CD4-positive, alpha-beta T cell treated with Interleukin-4 for 4 hours (primary cell): ENCODE measurements at regions not wholly inside any gene's neighbourhood (a gene's known extent, or its start where the extent isn't known, plus 50 kb on each side); places are given as distances from the start of the nearest gene placed in this dataset.

Experiments
- DNase-seq: peaks from one replicate; pipeline ENCODE4 v3.0.0-alpha.2; 2020

DNA sequence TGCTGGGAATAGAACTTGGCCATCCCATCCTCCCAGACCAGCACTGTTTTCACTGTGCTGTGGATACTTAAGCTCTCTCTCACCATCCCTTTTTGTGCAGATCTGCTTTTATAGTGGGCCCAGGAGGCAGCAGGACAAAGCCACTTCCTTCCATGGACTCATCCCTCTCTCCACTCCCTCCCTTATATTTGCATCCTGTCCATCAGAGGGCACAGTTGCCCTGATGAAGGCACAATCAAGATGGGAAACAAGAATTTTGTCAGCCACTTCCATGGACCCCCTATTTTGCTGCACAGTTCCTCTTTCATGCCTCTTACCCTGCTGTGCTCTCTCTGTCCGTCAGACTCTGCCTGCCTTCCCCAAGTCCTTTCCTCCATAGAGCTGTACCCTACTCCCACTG, 338.7 kb downstream of the HRH4 start:
- DNase-seq: no peak

GRCh38 chr18:24799720-24800119, 339.3 kb downstream of the HRH4 start:
- DNase-seq: no peak

- DNase-seq: no peak
Observed at GRCh38 chr18:24801001-24801400, 340.6 kb downstream of the HRH4 start.

DNA sequence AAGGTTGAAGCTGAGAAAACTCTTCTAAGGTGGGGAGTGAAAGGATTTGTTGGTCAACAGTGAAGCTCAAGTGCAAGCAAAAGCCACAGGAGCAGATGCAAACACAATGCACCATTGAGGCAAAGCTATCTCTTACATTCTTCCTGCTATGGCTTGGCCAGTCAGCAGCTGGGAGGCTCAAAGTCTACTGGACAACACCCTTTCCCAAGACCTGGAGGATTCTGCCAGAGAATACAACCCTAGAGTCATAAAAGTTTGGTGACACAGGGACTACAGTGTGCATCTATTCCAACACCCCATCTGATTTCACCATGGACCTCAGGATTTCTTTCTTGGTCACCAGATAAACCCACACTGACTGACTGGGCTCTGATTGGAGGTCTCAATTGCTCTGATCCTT, 342.0 kb downstream of the HRH4 start:
- DNase-seq: no peak

DNA sequence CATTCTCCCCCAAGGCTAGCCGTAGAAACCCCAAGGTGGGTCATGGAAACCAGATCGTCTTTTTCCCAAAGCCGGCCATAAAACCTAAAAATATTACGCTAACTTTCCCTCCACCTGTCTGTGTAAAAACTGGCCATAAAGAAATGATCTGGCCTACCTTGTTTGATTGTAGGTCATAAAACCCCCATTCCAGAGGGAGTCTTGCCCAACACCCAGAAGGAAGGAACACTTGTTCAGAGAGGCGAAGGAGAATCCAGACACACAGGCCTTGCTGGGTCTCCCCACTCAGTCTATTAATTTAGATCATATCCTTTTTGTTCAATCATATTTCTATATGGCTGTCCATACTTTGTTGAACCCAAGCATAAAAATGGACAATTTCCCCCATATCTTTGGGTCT, 344.7 kb downstream of the HRH4 start:
- DNase-seq: no peak

DNA sequence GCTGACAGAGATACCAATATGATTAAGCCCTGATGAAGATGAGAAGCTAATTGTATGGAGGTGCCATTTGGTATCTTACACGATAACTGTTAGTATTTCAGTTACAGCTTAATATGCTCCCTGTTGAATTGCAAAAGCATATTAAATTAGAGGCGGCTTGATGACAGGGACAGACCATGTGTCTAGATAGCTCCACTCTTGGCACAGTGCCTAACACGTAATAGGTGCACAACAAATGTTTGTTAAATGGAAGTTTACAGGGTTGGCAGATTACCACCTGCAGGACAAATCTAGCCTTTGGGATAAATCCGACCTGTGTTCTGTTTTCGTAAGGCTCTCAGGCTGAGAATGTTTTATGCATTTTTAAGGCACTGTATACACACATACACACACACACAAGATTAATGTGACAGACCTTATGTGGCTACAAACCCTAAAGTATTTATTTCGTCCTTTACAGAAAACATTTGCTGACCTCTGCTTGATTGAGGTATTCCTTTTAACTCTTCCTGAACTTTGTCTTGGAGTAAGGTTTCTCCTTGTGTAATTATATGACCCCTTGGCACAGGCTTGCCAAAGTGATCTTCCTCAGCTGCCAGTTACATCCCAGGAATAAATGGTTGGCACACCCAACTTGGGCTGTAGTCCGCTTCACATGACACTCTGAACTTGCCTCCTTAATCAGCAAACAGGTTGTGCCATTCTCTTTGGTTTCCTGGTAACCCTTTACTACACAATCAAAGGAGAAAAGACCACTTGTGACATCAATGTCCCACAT, 348.9 kb downstream of the HRH4 start:
- DNase-seq: no peak

DNA sequence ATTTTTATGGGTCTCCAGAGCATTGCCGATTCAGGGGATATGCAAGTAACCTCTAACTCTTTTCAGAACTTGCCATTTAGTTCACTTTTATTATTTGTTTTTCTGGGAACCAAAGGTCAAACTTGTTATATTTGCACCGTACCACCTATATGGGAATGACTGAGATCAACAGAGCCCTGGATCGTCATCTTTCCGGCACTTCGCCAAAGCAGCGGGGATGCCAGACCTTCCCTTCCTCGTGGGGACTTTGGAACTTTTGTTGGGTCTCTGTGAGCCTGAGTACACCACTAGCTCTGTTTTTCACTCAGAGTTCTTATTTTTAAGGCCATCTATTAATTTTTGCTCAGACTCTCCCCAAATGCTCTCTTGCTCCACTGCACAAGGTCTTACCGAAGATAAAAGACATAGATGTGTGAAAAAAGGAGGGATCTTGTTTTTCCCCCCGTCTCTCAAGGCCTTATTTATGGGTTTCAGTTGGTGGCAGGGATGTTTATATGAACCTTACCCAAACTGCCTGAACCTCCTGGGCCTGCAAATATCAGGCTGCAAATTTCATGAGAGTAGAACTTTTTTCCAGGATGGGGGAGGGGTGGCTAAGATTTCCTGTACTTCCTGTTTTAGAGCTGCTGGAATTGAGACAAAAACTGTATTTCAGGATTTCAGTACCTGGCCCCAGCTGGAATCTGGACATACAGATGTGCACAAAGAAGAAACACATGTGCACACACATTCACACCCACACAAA, 350.3 kb downstream of the HRH4 start:
- DNase-seq: no peak

- no peak for DNase-seq
Observed at GRCh38 chr18:24811950-24812681, 351.7 kb downstream of the HRH4 start.

DNA sequence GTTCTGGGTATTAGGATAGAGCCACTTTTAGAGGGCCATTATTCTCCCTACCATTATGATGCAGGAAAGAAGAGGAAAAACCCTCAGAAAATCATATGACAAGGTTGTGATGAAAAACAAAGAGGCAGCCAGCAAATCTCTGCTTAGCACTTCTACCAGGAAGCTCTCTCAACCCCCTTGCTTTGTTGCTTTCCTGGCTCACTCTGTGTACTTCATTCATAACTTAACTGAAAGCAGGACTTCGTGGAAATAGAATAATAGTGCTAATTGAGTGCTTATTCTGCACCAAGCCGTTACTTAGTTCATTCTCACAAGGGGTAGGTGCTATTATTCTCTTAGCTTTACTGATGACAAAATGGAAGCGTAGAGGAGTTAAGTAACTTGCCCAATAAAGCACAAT, 354.1 kb downstream of the HRH4 start:
- no peak for DNase-seq

GRCh38 chr18:24817150-24817549, 356.7 kb downstream of the HRH4 start:
- no peak for DNase-seq

GRCh38 chr18:24817587-24818371, 357.3 kb downstream of the HRH4 start:
- DNase-seq: no peak

- no peak for DNase-seq
Observed at GRCh38 chr18:24818441-24818840, 358.0 kb downstream of the HRH4 start.

DNA sequence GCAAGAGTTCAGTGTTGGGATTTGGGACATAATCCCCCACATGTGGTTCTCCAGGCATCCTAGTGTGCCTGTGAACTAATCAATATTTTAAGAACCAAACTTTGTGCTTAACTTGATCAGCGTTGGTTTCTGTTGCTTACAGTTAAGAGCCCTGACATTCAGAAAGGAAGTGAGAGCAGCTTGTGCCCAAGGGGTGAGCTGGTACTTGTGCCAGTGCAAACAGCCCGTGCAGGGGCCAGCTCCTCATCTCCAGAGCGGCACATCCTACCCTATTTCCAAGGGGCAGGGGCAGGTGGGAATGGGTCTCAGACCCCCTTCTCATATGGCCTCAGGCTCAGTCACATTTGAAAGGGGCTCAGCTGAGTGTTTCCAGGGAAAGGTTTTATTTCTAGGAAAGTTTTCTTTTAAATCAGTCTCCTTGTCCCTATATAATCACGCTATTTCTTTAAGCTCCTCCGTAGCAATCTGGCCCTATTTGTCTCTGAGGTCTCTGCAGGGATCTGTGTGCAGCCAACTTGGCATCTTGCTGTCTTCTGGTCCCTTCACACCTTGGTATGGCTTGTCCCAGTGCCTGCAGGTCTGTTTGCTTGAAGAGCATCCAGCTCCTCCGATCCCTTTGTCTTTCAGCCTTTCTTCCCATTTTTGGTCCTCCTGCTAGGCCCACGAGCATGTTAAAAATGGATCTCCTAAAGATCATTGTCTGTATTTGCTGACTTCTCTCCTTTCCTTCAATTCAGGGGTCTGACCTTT, 358.9 kb downstream of the HRH4 start:
- no peak for DNase-seq

DNA sequence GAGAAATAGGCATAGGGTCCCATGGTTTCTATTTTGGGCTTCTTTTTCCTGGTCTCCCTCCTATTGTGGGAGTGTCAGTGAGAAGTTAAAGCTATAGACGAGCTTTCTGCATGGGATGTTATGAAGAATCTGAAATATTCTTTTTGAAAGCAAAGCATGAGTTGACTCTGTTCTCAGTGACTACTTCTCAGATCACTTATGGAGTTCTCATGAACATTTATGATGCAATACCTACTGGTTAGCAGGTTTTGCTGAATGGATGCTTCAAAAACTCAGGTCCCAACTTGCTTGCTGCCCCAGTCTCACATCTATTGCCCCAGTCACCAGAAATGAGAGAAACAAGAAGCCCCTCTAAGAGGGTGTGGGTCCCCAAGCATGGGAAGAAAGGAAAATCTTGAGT, 365.0 kb downstream of the HRH4 start:
- no peak for DNase-seq

GRCh38 chr18:24826605-24827004, 366.2 kb downstream of the HRH4 start:
- no peak for DNase-seq

DNA sequence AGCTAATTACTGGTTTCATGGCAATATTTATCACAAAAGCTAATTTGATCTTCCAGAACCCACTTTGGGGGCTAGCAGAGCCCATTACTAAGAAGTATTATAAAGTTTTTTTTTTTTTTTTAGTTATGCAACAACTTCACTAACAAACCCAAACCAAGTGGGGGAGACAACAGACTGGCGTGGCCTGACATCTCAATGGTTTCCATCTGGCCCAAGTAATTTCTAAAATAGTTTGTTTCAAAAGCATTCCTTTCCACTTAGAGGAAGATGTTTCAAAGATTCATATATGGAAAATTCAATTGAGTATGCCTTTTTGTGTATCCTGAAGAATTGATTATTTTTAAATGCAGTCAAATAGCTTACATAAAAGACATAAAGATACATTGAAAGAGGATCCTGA, 367.1 kb downstream of the HRH4 start:
- no peak for DNase-seq

DNA sequence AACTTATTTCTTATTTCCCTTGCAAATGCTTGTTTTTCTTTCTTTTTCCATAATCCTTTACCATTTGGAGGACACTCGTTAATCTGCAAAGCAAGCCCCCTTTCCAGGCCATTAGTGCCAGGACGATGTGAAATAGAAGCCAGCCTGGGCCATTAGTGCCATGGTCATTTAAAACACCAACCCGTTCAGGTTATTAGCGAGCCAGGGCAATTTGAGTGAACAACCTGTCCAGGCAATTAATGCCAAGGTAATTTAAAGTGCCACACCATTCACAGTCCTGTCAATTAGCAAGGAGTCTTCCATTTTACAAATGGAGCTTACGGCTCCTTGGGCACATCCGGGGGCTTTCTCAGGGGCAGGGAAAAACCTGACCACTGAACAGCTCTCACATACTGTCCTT, 370.6 kb downstream of the HRH4 start:
- DNase-seq: no peak

DNA sequence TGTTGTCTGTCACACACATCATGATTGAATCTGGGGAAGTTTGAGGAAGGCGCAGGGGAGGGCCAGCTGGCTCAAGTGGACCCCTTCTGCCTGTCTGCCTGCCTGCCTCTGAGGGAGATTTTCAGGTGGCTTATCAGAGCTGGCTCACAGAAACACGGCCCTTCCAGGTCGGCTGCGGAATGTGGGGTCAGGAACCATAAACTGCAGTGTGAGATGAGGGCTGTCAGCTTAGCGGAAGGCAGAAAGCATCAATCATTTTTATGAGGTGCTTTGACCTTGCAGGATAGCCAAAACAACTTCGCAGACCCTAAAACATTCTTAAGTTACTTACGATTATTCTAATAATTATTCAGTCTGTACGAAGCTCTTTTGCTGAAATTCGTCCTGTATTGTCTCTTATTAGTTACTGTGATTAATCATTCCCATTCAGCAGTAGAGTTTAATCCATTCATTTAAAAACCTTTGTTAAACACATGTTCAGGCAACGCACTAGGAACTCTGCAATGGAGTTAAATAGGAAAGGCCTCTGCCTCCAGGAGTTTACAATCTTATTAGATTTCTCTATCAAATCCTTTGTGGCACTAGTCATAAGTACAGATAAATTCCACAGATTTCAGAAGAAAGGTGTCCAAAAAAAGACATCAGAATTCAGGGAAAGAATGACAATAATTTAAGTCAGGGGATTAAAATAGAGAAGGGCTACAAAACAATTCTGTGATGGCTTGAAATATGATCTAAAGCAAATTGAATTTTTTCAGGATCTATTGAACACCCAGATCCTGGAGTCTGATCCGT, 371.6 kb downstream of the HRH4 start:
- no peak for DNase-seq

DNA sequence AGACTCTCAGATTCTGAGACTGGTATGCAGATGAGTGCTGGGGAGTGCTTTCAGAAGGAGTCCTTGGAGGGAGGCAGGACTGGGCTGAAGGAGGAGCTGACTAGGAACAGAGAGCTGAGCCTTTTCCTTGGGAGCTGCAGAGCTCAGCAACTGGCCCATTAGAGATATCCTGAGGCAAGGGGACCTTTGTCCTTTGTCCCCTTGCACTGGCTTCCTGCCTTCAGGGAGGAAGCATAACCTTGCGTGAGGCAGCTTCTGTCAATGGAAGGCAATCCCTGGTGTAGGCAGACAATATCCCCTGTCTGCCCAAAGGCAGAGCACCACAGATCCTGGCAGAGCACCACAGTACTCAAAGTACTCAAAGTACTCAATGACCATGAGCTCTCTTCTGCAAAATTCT, 375.3 kb downstream of the HRH4 start:
- DNase-seq: no peak

DNA sequence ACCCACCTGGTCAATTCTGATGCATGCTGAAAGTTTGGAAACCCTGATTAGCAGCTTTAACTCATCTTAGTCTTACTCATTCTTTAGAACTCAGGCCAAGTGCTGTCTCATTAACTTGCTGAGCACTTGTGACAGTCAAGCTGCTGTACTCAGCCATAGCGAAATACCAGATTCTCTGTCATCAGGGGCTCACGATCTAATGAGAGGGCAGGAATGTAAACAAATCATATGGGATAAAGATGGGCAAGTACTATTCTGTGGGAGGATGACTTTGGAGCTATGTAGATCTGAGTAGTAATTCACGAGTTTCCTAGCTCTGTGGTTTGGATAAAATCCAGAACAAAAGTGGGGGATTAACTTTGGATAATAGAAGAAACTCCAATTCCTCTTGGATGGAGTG, 376.6 kb downstream of the HRH4 start:
- DNase-seq: no peak

DNA sequence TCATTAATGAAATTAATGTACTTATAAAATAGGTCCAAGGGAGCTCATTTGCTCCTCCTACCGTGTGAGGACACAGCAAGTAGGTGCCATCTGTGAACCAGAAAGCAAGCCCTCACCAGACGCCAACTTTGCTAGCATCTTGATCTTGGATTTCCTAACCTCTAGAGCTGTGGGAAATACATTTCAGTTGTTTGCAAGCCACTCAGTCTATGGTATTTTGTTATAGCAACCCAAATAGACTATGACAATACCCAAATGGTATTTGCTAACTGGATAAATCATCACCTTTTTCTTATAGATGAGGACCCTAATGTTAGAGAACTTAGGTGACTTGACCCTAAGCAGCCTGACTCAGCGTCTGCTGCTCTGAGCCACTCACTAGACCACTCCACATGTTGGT, 379.6 kb downstream of the HRH4 start:
- DNase-seq: no peak

- DNase-seq: no peak
Observed at GRCh38 chr18:24840640-24841039, 380.2 kb downstream of the HRH4 start.
